ENCODE measurements at regions not wholly inside any gene's neighbourhood (a gene's known extent, or its start where the extent isn't known, plus 50 kb on each side); places are given as distances from the start of the nearest gene placed in this dataset.

DNA sequence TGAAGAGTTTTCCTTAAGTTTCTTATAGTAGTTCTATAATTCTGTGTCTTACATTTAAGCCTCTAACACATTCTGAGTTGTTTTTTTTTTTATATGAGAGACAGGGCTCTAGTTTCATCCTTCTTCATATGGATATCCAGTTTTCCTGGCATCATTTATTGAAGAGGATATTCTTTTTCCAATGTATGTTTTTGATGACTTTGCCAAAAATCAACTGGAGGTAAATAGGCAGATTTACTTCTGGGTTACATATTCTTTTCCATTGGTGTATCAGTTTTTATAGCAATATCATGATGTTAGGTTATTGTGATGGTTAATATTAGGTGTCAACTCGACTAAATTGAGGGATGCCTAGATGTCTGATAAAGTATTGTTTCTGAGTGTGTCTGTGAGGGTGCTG, 650.7 kb upstream of the GRID2 start:
- no TSS peak for BruUV-seq (replicated peaks)
- no peak for DNase-seq
- intact Hi-C loops (cut with micrococcal nuclease; ENCODE audit: unreplicated experiment): no loop called here
- ChIA-PET POLR2A (ENCODE audit: unreplicated experiment) (no interaction called here), CTCF (no interaction called here)
- TF ChIP-seq EZH2 (IDR thresholded peaks at IDR 0.05; ENCODE audit: low read depth): no peak
- TF ChIP-seq, protein P1, sequence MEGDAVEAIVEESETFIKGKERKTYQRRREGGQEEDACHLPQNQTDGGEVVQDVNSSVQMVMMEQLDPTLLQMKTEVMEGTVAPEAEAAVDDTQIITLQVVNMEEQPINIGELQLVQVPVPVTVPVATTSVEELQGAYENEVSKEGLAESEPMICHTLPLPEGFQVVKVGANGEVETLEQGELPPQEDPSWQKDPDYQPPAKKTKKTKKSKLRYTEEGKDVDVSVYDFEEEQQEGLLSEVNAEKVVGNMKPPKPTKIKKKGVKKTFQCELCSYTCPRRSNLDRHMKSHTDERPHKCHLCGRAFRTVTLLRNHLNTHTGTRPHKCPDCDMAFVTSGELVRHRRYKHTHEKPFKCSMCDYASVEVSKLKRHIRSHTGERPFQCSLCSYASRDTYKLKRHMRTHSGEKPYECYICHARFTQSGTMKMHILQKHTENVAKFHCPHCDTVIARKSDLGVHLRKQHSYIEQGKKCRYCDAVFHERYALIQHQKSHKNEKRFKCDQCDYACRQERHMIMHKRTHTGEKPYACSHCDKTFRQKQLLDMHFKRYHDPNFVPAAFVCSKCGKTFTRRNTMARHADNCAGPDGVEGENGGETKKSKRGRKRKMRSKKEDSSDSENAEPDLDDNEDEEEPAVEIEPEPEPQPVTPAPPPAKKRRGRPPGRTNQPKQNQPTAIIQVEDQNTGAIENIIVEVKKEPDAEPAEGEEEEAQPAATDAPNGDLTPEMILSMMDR (conservative IDR thresholded peaks at IDR 0.05): no peak
- no peaks in the 10 kb centered on the region for H3K9me3 ChIP-seq (ENCODE audit: insufficient read depth, low read depth)
- H3K9me2 ChIP-seq (ENCODE audit: insufficient read depth): no peaks in the 10 kb centered on the region
- H3K27me3 ChIP-seq (ENCODE audit: insufficient read depth, low read depth): no peaks in the 10 kb centered on the region
- no peak overlapping the region for H2AFZ ChIP-seq
- H3K79me2 ChIP-seq (ENCODE audit: low read depth): no peaks in the 10 kb centered on the region
- no peaks in the 10 kb centered on the region for H3K4me1 ChIP-seq (replicated peaks; ENCODE audit: insufficient read depth)
- no peaks in the 10 kb centered on the region for H4K20me1 ChIP-seq (ENCODE audit: insufficient read depth)
- H3K36me3 ChIP-seq (ENCODE audit: low read depth): no peaks in the 10 kb centered on the region
- no peak overlapping the region for H3K4me3 ChIP-seq
- no peak overlapping the region for H3K4me2 ChIP-seq
- H3K27ac ChIP-seq: no peak overlapping the region
- H3F3A ChIP-seq (ENCODE audit: insufficient read depth, low read depth): no peaks in the 10 kb centered on the region

DNA sequence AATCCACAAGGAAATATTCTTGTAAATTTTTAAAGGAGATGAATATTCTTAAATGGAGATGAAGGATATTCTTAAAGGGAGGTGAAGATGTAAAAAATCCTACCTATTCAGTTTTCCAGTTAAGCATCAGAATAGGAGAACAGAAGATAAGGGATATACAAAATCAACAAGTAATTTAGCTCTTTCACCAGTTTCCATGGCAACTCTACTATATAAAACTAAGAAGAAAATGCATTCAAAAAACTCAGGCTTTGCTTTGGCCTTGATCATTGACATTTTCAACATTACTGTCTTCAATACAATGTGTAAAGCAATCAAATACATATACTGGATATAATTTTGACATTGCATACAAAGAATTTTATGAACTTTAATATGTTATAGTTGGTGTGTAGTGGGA, 622.7 kb upstream of the GRID2 start:
- no peak for DNase-seq
- H4K20me1 ChIP-seq (ENCODE audit: insufficient read depth): no peaks in the 10 kb centered on the region
- H3K4me2 ChIP-seq: no peak overlapping the region
- H3K9me3 ChIP-seq (ENCODE audit: insufficient read depth, low read depth): no peaks in the 10 kb centered on the region
- no peaks in the 10 kb centered on the region for H3K4me1 ChIP-seq (replicated peaks; ENCODE audit: insufficient read depth)
- no peak overlapping the region for H3K27ac ChIP-seq
- H3K27me3 ChIP-seq (ENCODE audit: insufficient read depth, low read depth): no peaks in the 10 kb centered on the region
- no peaks in the 10 kb centered on the region for H3F3A ChIP-seq (ENCODE audit: insufficient read depth, low read depth)
- CTCF ChIA-PET: no interaction called here
- POLR2A ChIA-PET (ENCODE audit: unreplicated experiment): no interaction called here
- H3K36me3 ChIP-seq (ENCODE audit: low read depth): no peaks in the 10 kb centered on the region
- intact Hi-C loops (cut with micrococcal nuclease; ENCODE audit: unreplicated experiment): no loop called here
- BruUV-seq (replicated peaks): no TSS peak
- H3K79me2 ChIP-seq (ENCODE audit: low read depth): no peaks in the 10 kb centered on the region
- no peak overlapping the region for H3K4me3 ChIP-seq
- H3K9me2 ChIP-seq (ENCODE audit: insufficient read depth): no peaks in the 10 kb centered on the region
- no peak overlapping the region for H2AFZ ChIP-seq
- TF ChIP-seq EZH2 (IDR thresholded peaks at IDR 0.05; ENCODE audit: low read depth): no peak
- TF ChIP-seq, protein P1 (conservative IDR thresholded peaks at IDR 0.05): no peak

DNA sequence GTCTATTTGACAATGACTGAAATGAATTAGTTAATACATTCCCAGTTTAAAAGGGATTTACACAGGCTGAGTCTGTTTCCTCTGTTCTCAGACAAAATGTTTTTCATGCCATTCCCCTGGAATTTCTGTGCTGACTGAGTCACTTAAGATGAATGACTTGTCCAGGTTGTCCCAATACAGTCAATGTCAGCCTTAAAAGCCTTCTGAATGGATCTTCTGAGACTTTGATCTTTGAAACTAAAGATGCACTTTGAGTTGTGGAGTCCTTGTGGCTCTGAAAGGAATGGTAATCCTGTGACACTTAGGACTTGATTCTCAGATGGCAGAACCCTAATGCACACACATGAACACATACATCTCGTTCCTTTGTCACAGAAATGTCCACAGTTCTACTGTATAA, 622.2 kb upstream of the GRID2 start:
- TF ChIP-seq, protein P1 (conservative IDR thresholded peaks at IDR 0.05): no peak
- TF ChIP-seq EZH2 (IDR thresholded peaks at IDR 0.05; ENCODE audit: low read depth): no peak
- no peaks in the 10 kb centered on the region for H3F3A ChIP-seq (ENCODE audit: insufficient read depth, low read depth)
- no peaks in the 10 kb centered on the region for H4K20me1 ChIP-seq (ENCODE audit: insufficient read depth)
- no peaks in the 10 kb centered on the region for H3K9me2 ChIP-seq (ENCODE audit: insufficient read depth)
- intact Hi-C loops (cut with micrococcal nuclease; ENCODE audit: unreplicated experiment): no loop called here
- no TSS peak for BruUV-seq (replicated peaks)
- H2AFZ ChIP-seq: no peak overlapping the region
- H3K4me3 ChIP-seq: no peak overlapping the region
- CTCF ChIA-PET: no interaction called here
- no peak for DNase-seq
- H3K36me3 ChIP-seq (ENCODE audit: low read depth): no peaks in the 10 kb centered on the region
- POLR2A ChIA-PET (ENCODE audit: unreplicated experiment): no interaction called here
- H3K9me3 ChIP-seq (ENCODE audit: insufficient read depth, low read depth): no peaks in the 10 kb centered on the region
- H3K27me3 ChIP-seq (ENCODE audit: insufficient read depth, low read depth): no peaks in the 10 kb centered on the region
- H3K79me2 ChIP-seq (ENCODE audit: low read depth): no peaks in the 10 kb centered on the region
- H3K27ac ChIP-seq: no peak overlapping the region
- no peak overlapping the region for H3K4me2 ChIP-seq
- H3K4me1 ChIP-seq (replicated peaks; ENCODE audit: insufficient read depth): no peaks in the 10 kb centered on the region

Measured in PC-9 (cell line).